ENCODE measurements at regions not wholly inside any gene's neighbourhood (a gene's known extent, or its start where the extent isn't known, plus 50 kb on each side); places are given as distances from the start of the nearest gene placed in this dataset.

DNA sequence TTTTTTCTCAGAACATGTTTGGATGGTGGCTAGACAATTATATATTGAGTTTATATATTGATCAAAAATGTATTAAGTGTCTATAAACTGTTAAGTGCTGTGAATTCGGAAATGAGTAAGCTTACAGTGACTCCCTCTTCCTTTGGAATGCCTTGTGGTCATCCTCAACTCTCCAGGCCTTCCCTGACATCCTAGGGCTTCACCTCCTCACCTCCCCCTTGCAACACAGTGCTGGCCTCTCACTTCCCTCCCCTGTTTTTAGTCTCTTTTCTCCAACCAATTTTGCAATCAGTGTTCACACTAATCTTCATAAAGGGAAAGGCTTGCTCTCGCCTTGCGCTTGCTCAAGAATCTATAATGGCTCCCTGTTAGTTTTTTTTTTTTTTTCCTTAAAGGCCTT lies 95.1 kb upstream of the C1orf21 start:
- TF ChIP-seq POLR2AphosphoS5 (IDR thresholded peaks at IDR 0.05) (no peak), TAF1 (IDR thresholded peaks at IDR 0.05; ENCODE audit: low read depth) (no peak), EZH2 (IDR thresholded peaks at IDR 0.05; ENCODE audit: borderline replicate concordance, insufficient read depth, low read length, poor library complexity, severe bottlenecking) (no peak), RAD21 (conservative IDR thresholded peaks at IDR 0.05) (no peak), EP300 (conservative IDR thresholded peaks at IDR 0.05; ENCODE audit: poor library complexity, severe bottlenecking) (no peak), SMC3 (conservative IDR thresholded peaks at IDR 0.05; ENCODE audit: poor library complexity) (no peak), MXI1 (conservative IDR thresholded peaks at IDR 0.05; ENCODE audit: poor library complexity, severe bottlenecking) (no peak)
- TF ChIP-seq, protein P1, sequence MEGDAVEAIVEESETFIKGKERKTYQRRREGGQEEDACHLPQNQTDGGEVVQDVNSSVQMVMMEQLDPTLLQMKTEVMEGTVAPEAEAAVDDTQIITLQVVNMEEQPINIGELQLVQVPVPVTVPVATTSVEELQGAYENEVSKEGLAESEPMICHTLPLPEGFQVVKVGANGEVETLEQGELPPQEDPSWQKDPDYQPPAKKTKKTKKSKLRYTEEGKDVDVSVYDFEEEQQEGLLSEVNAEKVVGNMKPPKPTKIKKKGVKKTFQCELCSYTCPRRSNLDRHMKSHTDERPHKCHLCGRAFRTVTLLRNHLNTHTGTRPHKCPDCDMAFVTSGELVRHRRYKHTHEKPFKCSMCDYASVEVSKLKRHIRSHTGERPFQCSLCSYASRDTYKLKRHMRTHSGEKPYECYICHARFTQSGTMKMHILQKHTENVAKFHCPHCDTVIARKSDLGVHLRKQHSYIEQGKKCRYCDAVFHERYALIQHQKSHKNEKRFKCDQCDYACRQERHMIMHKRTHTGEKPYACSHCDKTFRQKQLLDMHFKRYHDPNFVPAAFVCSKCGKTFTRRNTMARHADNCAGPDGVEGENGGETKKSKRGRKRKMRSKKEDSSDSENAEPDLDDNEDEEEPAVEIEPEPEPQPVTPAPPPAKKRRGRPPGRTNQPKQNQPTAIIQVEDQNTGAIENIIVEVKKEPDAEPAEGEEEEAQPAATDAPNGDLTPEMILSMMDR (IDR thresholded peaks at IDR 0.05; ENCODE audit: poor library complexity, severe bottlenecking) = no peak
- TF ChIP-seq, protein P2, sequence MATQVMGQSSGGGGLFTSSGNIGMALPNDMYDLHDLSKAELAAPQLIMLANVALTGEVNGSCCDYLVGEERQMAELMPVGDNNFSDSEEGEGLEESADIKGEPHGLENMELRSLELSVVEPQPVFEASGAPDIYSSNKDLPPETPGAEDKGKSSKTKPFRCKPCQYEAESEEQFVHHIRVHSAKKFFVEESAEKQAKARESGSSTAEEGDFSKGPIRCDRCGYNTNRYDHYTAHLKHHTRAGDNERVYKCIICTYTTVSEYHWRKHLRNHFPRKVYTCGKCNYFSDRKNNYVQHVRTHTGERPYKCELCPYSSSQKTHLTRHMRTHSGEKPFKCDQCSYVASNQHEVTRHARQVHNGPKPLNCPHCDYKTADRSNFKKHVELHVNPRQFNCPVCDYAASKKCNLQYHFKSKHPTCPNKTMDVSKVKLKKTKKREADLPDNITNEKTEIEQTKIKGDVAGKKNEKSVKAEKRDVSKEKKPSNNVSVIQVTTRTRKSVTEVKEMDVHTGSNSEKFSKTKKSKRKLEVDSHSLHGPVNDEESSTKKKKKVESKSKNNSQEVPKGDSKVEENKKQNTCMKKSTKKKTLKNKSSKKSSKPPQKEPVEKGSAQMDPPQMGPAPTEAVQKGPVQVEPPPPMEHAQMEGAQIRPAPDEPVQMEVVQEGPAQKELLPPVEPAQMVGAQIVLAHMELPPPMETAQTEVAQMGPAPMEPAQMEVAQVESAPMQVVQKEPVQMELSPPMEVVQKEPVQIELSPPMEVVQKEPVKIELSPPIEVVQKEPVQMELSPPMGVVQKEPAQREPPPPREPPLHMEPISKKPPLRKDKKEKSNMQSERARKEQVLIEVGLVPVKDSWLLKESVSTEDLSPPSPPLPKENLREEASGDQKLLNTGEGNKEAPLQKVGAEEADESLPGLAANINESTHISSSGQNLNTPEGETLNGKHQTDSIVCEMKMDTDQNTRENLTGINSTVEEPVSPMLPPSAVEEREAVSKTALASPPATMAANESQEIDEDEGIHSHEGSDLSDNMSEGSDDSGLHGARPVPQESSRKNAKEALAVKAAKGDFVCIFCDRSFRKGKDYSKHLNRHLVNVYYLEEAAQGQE (IDR thresholded peaks at IDR 0.05; ENCODE audit: borderline replicate concordance) = no peak

Data from neural cell (in vitro differentiated cells).